ENCODE measurements at regions not wholly inside any gene's neighbourhood (a gene's known extent, or its start where the extent isn't known, plus 50 kb on each side); places are given as distances from the start of the nearest gene placed in this dataset.

- H3K4me3 ChIP-seq (ENCODE audit: low read length) = no peak overlapping the region
- H3K9me2 ChIP-seq (replicated peaks; ENCODE audit: insufficient read depth, low read length) = no peaks in the 10 kb centered on the region
- no peaks in the 10 kb centered on the region for H3K4me1 ChIP-seq (ENCODE audit: low read length)
- no peaks in the 10 kb centered on the region for H4K20me1 ChIP-seq (ENCODE audit: insufficient read depth, low read depth, low read length)
- no peaks in the 10 kb centered on the region for H3K36me3 ChIP-seq (ENCODE audit: insufficient read depth, low read length)
- no peaks in the 10 kb centered on the region for H3K79me2 ChIP-seq (ENCODE audit: low read length)
- no peak for DNase-seq
- no peak overlapping the region for H3K27ac ChIP-seq (ENCODE audit: low read length)
- no peak overlapping the region for H3K4me2 ChIP-seq (ENCODE audit: low read depth, low read length, poor library complexity, severe bottlenecking)
- no peak overlapping the region for H2AFZ ChIP-seq (ENCODE audit: low read length)
- H3K9ac ChIP-seq (ENCODE audit: low read length) = no peak overlapping the region
- H3K27me3 ChIP-seq (ENCODE audit: low read length) = no peaks in the 10 kb centered on the region
- H3K9me3 ChIP-seq (ENCODE audit: low read length) = no peaks in the 10 kb centered on the region
Measured at GRCh38 chr2:117661619-117662018, 152.9 kb upstream of the DDX18 start.

- Histone ChIP-seq H4K20me1 (ENCODE audit: insufficient read depth, low read depth, low read length) (no peaks in the 10 kb centered on the region), H3K9ac (ENCODE audit: low read length) (peak overlapping the region; percentile 52), H3K9me2 (replicated peaks; ENCODE audit: insufficient read depth, low read length) (no peaks in the 10 kb centered on the region), H3K36me3 (ENCODE audit: insufficient read depth, low read length) (no peaks in the 10 kb centered on the region), H3K4me2 (ENCODE audit: low read depth, low read length, poor library complexity, severe bottlenecking) (peak overlapping the region; percentile 53), H3K79me2 (ENCODE audit: low read length) (no peaks in the 10 kb centered on the region), H3K27me3 (ENCODE audit: low read length) (no peaks in the 10 kb centered on the region), H2AFZ (ENCODE audit: low read length) (peak overlapping the region; percentile 97), H3K4me3 (ENCODE audit: low read length) (peak overlapping the region; percentile 54), H3K9me3 (ENCODE audit: low read length) (no peaks in the 10 kb centered on the region), H3K4me1 (ENCODE audit: low read length) (peaks cover 25% of the 10 kb centered on the region), H3K27ac (ENCODE audit: low read length) (no peak overlapping the region)
- peak; percentile 44 for DNase-seq
Measured at GRCh38 chr2:117674172-117674571, 140.3 kb upstream of the DDX18 start.

GRCh38 chr2:117679952-117680351, 134.5 kb upstream of the DDX18 start:
- Histone ChIP-seq H3K4me3 (ENCODE audit: low read length) (no peak overlapping the region), H3K79me2 (ENCODE audit: low read length) (no peaks in the 10 kb centered on the region), H3K27ac (ENCODE audit: low read length) (0 out of 2 replicates have a peak overlapping the region, but pooled peaks have one; percentile 1), H3K4me1 (ENCODE audit: low read length) (peaks cover 42% of the 10 kb centered on the region), H3K4me2 (ENCODE audit: low read depth, low read length, poor library complexity, severe bottlenecking) (peak overlapping the region; percentile 31), H2AFZ (ENCODE audit: low read length) (no peak overlapping the region), H3K9me2 (replicated peaks; ENCODE audit: insufficient read depth, low read length) (no peaks in the 10 kb centered on the region), H3K36me3 (ENCODE audit: insufficient read depth, low read length) (no peaks in the 10 kb centered on the region), H4K20me1 (ENCODE audit: insufficient read depth, low read depth, low read length) (no peaks in the 10 kb centered on the region), H3K9me3 (ENCODE audit: low read length) (no peaks in the 10 kb centered on the region), H3K27me3 (ENCODE audit: low read length) (no peaks in the 10 kb centered on the region), H3K9ac (ENCODE audit: low read length) (no peak overlapping the region)
- DNase-seq = peak; percentile 49

GRCh38 chr2:117684919-117685318, 129.6 kb upstream of the DDX18 start:
- no peaks in the 10 kb centered on the region for H3K9me2 ChIP-seq (replicated peaks; ENCODE audit: insufficient read depth, low read length)
- H3K79me2 ChIP-seq (ENCODE audit: low read length) = no peaks in the 10 kb centered on the region
- DNase-seq = no peak
- no peaks in the 10 kb centered on the region for H3K27me3 ChIP-seq (ENCODE audit: low read length)
- peak overlapping the region; percentile 21 for H3K4me2 ChIP-seq (ENCODE audit: low read depth, low read length, poor library complexity, severe bottlenecking)
- peak overlapping the region; percentile 44 for H3K27ac ChIP-seq (ENCODE audit: low read length)
- peaks cover 50% of the 10 kb centered on the region for H3K4me1 ChIP-seq (ENCODE audit: low read length)
- no peak overlapping the region for H3K9ac ChIP-seq (ENCODE audit: low read length)
- H3K4me3 ChIP-seq (ENCODE audit: low read length) = no peak overlapping the region
- no peaks in the 10 kb centered on the region for H4K20me1 ChIP-seq (ENCODE audit: insufficient read depth, low read depth, low read length)
- H2AFZ ChIP-seq (ENCODE audit: low read length) = no peak overlapping the region; the same call in 1 of the 2 replicates
- H3K9me3 ChIP-seq (ENCODE audit: low read length) = no peaks in the 10 kb centered on the region
- no peaks in the 10 kb centered on the region for H3K36me3 ChIP-seq (ENCODE audit: insufficient read depth, low read length)

- no peaks in the 10 kb centered on the region for H3K27me3 ChIP-seq (ENCODE audit: low read length)
- H3K4me2 ChIP-seq (ENCODE audit: low read depth, low read length, poor library complexity, severe bottlenecking) = peak overlapping the region; percentile 51
- H4K20me1 ChIP-seq (ENCODE audit: insufficient read depth, low read depth, low read length) = no peaks in the 10 kb centered on the region
- no peaks in the 10 kb centered on the region for H3K9me2 ChIP-seq (replicated peaks; ENCODE audit: insufficient read depth, low read length)
- H3K4me3 ChIP-seq (ENCODE audit: low read length) = peak overlapping the region; percentile 37; the same call in 1 of the 2 replicates
- no peaks in the 10 kb centered on the region for H3K79me2 ChIP-seq (ENCODE audit: low read length)
- peak overlapping the region; percentile 45 for H3K9ac ChIP-seq (ENCODE audit: low read length)
- peaks cover 37% of the 10 kb centered on the region for H3K4me1 ChIP-seq (ENCODE audit: low read length)
- H3K9me3 ChIP-seq (ENCODE audit: low read length) = no peaks in the 10 kb centered on the region
- peak overlapping the region; percentile 46 for H3K27ac ChIP-seq (ENCODE audit: low read length)
- H3K36me3 ChIP-seq (ENCODE audit: insufficient read depth, low read length) = no peaks in the 10 kb centered on the region
- peak; percentile 76 for DNase-seq
- peak overlapping the region; percentile 68; the same call in 1 of the 2 replicates for H2AFZ ChIP-seq (ENCODE audit: low read length)
Measured at GRCh38 chr2:117686699-117687098, 127.8 kb upstream of the DDX18 start.

GRCh38 chr2:117691595-117691994, 122.9 kb upstream of the DDX18 start:
- H3K36me3 ChIP-seq (ENCODE audit: insufficient read depth, low read length) = no peaks in the 10 kb centered on the region
- no peak overlapping the region for H2AFZ ChIP-seq (ENCODE audit: low read length)
- H3K27ac ChIP-seq (ENCODE audit: low read length) = no peak overlapping the region
- H3K9me2 ChIP-seq (replicated peaks; ENCODE audit: insufficient read depth, low read length) = no peaks in the 10 kb centered on the region
- H3K27me3 ChIP-seq (ENCODE audit: low read length) = no peaks in the 10 kb centered on the region
- DNase-seq = no peak
- no peak overlapping the region for H3K9ac ChIP-seq (ENCODE audit: low read length)
- no peaks in the 10 kb centered on the region for H3K79me2 ChIP-seq (ENCODE audit: low read length)
- peaks cover 9% of the 10 kb centered on the region for H3K4me1 ChIP-seq (ENCODE audit: low read length)
- no peaks in the 10 kb centered on the region for H4K20me1 ChIP-seq (ENCODE audit: insufficient read depth, low read depth, low read length)
- no peaks in the 10 kb centered on the region for H3K9me3 ChIP-seq (ENCODE audit: low read length)
- H3K4me3 ChIP-seq (ENCODE audit: low read length) = no peak overlapping the region
- H3K4me2 ChIP-seq (ENCODE audit: low read depth, low read length, poor library complexity, severe bottlenecking) = no peak overlapping the region

- Histone ChIP-seq H3K4me3 (ENCODE audit: low read length) (no peak overlapping the region), H3K9ac (ENCODE audit: low read length) (no peak overlapping the region), H3K9me2 (replicated peaks; ENCODE audit: insufficient read depth, low read length) (no peaks in the 10 kb centered on the region), H3K9me3 (ENCODE audit: low read length) (no peaks in the 10 kb centered on the region), H3K4me2 (ENCODE audit: low read depth, low read length, poor library complexity, severe bottlenecking) (no peak overlapping the region), H3K27me3 (ENCODE audit: low read length) (no peaks in the 10 kb centered on the region), H3K36me3 (ENCODE audit: insufficient read depth, low read length) (no peaks in the 10 kb centered on the region), H4K20me1 (ENCODE audit: insufficient read depth, low read depth, low read length) (no peaks in the 10 kb centered on the region), H2AFZ (ENCODE audit: low read length) (no peak overlapping the region), H3K27ac (ENCODE audit: low read length) (no peak overlapping the region), H3K4me1 (ENCODE audit: low read length) (peaks cover 3% of the 10 kb centered on the region), H3K79me2 (ENCODE audit: low read length) (no peaks in the 10 kb centered on the region)
- DNase-seq = no peak
Measured at GRCh38 chr2:117692001-117692763, 122.3 kb upstream of the DDX18 start.

- H3K27ac ChIP-seq (ENCODE audit: low read length) = no peak overlapping the region
- H4K20me1 ChIP-seq (ENCODE audit: insufficient read depth, low read depth, low read length) = no peaks in the 10 kb centered on the region
- H3K9me3 ChIP-seq (ENCODE audit: low read length) = no peaks in the 10 kb centered on the region
- H3K36me3 ChIP-seq (ENCODE audit: insufficient read depth, low read length) = no peaks in the 10 kb centered on the region
- no peak overlapping the region for H3K4me2 ChIP-seq (ENCODE audit: low read depth, low read length, poor library complexity, severe bottlenecking)
- no peaks in the 10 kb centered on the region for H3K79me2 ChIP-seq (ENCODE audit: low read length)
- no peak for DNase-seq
- H3K9me2 ChIP-seq (replicated peaks; ENCODE audit: insufficient read depth, low read length) = no peaks in the 10 kb centered on the region
- H3K27me3 ChIP-seq (ENCODE audit: low read length) = no peaks in the 10 kb centered on the region
- H3K4me3 ChIP-seq (ENCODE audit: low read length) = no peak overlapping the region
- no peak overlapping the region for H2AFZ ChIP-seq (ENCODE audit: low read length)
- H3K9ac ChIP-seq (ENCODE audit: low read length) = no peak overlapping the region
- no peaks in the 10 kb centered on the region for H3K4me1 ChIP-seq (ENCODE audit: low read length)
Measured at GRCh38 chr2:117693154-117693553, 121.3 kb upstream of the DDX18 start.

Measured in Karpas-422 (cell line).